KOPT-K1 (cell line): ENCODE measurements at regions not wholly inside any gene's neighbourhood (a gene's known extent, or its start where the extent isn't known, plus 50 kb on each side); places are given as distances from the start of the nearest gene placed in this dataset.
"Not testable (repeated sequence)": the region's sequence is repeated elsewhere in the genome, so short reads cannot be mapped to it uniquely, and the experiment has no call there.

Source experiments
- H3K27ac ChIP-seq: fragments of 200-600 bp; sonication (generic); 2 replicates; pipeline ENCODE4 v1.5.1; 2016; ENCODE audit warnings: antibody characterized with exemption, mild to moderate bottlenecking, low read depth, low read length; ENCODE audit not compliant: poor library complexity, severe bottlenecking
- H3K36me3 ChIP-seq: fragments of 200-600 bp; sonication (generic); 2 replicates; pipeline ENCODE4 v1.5.1; 2017; ENCODE audit warnings: antibody characterized with exemption, mild to moderate bottlenecking, low read length, moderate library complexity; ENCODE audit not compliant: insufficient read depth
- H3K9me3 ChIP-seq: fragments of 200-600 bp; sonication (generic); 2 replicates; pipeline ENCODE4 v1.5.1; 2017; ENCODE audit warnings: antibody characterized with exemption, low read length, mild to moderate bottlenecking; ENCODE audit not compliant: insufficient read depth, poor library complexity, severe bottlenecking

DNA sequence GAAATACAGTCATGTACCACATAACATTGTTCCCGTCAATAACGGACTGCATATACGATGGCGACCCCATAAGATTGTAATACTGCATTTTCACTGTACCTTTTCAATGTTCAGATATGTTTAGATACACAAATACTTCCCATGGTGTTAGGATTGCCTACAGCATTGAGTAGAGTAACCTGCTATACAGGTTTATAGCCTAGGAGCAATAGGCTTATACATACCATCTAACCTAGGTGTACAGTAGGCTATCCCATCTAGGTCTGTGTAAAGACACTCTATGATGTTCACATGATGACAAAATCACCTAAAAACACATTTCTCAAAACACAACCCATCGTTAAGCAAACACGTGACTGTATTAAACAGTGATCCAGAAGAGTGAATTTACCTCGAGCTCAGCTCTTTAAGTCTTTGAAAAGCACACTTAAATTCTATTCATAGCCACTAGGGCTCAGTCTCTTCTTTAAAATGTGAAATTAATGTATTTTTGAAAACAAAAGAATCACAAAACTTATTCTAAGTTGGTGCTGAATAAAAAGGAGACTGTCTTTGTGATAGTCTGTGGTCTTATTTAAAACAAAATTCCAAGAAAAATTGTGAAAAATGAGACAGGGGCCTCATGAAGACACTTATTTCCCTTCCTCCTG lies 239.1 kb upstream of the ARID2 start:
- no peak overlapping the region for H3K27ac ChIP-seq
- H3K9me3 ChIP-seq = no peaks in the 10 kb centered on the region
- no peaks in the 10 kb centered on the region for H3K36me3 ChIP-seq

DNA sequence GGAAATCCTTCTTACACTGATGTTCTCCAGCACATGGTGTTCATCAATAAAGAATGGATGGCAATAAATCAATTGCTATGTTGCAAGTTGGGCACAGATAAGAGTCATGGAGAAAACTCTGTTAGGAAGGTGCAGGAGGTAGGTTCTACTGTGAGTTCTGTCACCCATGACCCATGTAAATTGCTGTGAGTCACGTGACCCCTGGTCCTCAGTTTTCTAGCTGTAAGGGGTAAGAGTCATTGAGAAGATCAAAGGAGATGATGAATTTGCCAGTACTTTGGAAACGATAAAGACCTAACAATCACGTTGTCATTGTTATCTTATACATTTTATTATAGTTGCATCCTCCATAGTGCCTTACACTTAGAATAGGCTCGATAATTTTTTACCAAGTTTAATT lies 235.2 kb upstream of the ARID2 start:
- no peaks in the 10 kb centered on the region for H3K36me3 ChIP-seq
- H3K9me3 ChIP-seq = no peaks in the 10 kb centered on the region
- H3K27ac ChIP-seq = no peak overlapping the region

GRCh38 chr12:45498645-45499044 lies 230.9 kb upstream of the ARID2 start:
- Histone ChIP-seq H3K36me3 (no peaks in the 10 kb centered on the region), H3K9me3 (no peaks in the 10 kb centered on the region), H3K27ac (no peak overlapping the region)

GRCh38 chr12:45502481-45503128 lies 226.9 kb upstream of the ARID2 start:
- no peaks in the 10 kb centered on the region for H3K36me3 ChIP-seq
- no peaks in the 10 kb centered on the region for H3K9me3 ChIP-seq
- no peak overlapping the region for H3K27ac ChIP-seq

GRCh38 chr12:45503899-45504298 lies 225.6 kb upstream of the ARID2 start:
- no peaks in the 10 kb centered on the region for H3K9me3 ChIP-seq
- H3K36me3 ChIP-seq = no peaks in the 10 kb centered on the region
- H3K27ac ChIP-seq = no peak overlapping the region

DNA sequence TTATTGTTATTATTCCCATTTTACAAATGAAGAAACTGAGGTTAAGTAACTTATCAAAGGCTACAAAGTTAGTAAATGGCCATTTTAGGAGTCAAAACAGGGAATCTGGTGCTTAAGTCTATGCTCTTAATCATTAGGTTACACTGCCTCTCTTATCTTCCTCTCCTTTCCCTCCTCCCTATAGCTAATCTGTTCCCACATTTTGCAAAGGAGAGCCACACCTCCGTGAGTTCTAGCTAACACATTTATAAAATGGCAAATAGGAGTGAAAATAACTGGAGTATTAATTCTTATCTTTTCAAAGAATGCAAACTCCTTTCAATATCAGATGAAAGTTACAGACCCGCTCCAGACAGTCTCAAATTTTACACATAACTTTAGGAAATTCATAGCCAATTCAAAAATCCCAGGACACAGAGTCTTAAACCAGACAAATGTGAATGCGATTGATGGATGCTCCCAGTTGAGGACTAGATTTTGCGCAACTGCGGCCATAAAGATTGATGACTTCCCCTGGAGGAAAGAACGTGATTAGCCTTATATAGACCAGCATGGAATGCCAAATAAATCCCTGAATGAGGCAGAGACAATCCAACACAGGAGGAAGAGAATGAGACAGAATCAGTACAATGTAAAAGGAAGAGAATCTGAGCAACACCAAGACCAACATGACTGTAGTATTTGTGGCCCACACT lies 225.0 kb upstream of the ARID2 start:
- no peak overlapping the region for H3K27ac ChIP-seq
- H3K9me3 ChIP-seq = no peaks in the 10 kb centered on the region
- no peaks in the 10 kb centered on the region for H3K36me3 ChIP-seq

DNA sequence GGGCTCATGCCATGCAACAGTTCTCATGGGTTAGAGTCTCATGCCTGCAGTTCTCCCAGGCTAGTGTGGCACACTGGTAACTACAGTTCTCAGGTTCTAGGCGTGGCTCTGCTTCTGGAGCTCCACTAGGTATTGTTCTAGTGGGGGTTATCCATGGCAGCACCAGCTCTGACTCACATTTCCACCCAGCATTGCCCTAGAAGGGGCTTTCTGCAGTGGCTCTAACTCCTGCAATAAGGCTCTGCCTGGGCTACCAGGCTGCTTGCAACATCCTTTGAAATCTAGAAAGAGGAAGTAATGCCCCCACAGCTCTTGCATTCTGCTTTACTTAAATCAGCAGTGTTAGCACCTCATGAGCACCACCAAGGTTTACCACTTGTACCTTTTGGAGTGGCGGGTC lies 220.3 kb upstream of the ARID2 start:
- H3K9me3 ChIP-seq = peaks cover 29% of the 10 kb centered on the region
- H3K36me3 ChIP-seq = no peaks in the 10 kb centered on the region
- no peak overlapping the region for H3K27ac ChIP-seq

- Histone ChIP-seq H3K9me3 (peaks cover 29% of the 10 kb centered on the region), H3K27ac (no peak overlapping the region), H3K36me3 (no peaks in the 10 kb centered on the region)
These were observed 219.9 kb upstream of the ARID2 start for GRCh38 chr12:45509621-45510020.

DNA sequence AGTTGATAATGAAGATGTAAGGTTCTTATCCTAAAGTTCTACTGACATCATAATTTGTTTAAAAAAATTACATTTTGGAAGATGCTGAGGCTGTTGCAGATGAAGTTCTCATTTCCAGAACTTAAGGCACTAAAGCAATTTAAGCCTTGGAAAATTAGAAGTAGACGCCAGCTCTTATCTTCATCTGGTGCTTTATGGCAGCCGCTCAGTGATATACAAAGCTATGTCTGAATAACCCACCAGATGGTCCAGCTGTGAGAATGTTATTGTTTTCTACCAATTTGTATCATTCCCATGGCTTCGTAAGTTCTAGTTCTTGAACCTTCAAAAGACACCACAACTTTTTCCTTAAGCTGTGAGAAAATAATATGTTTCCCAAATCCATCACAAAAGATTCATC lies 212.1 kb upstream of the ARID2 start:
- H3K9me3 ChIP-seq = peaks cover 4% of the 10 kb centered on the region
- no peaks in the 10 kb centered on the region for H3K36me3 ChIP-seq
- H3K27ac ChIP-seq = no peak overlapping the region

- Histone ChIP-seq H3K27ac (no peak overlapping the region), H3K36me3 (no peaks in the 10 kb centered on the region), H3K9me3 (no peaks in the 10 kb centered on the region)
These were observed 210.9 kb upstream of the ARID2 start for GRCh38 chr12:45518291-45519235.

GRCh38 chr12:45522227-45522626 lies 207.3 kb upstream of the ARID2 start:
- peaks cover 13% of the 10 kb centered on the region for H3K9me3 ChIP-seq
- no peak overlapping the region for H3K27ac ChIP-seq
- H3K36me3 ChIP-seq = no peaks in the 10 kb centered on the region

DNA sequence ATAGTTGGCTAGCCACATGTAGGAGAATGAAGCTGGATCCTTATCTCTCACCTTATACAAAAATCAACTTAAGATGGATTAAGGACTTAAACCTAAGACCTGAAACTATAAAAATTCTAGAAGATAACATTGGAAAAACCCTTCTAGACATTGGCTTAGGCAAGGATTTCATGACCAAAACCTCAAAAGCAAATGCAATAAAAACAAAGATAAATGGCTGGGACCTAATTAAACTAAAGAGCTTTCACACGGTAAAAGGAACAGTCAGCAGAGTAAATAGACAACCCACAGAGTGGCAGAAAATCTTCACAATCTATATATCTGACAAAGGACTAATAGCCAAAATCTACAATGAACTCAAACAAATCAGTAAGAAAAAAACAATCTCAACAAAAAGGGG lies 202.7 kb upstream of the ARID2 start:
- not testable (repeated sequence) for H3K27ac ChIP-seq, H3K36me3 ChIP-seq
- peaks cover 30% of the 10 kb centered on the region for H3K9me3 ChIP-seq

- Histone ChIP-seq H3K27ac (no peak overlapping the region), H3K9me3 (peaks cover 17% of the 10 kb centered on the region), H3K36me3 (no peaks in the 10 kb centered on the region)
These were observed 197.4 kb upstream of the ARID2 start for GRCh38 chr12:45532113-45532512.

DNA sequence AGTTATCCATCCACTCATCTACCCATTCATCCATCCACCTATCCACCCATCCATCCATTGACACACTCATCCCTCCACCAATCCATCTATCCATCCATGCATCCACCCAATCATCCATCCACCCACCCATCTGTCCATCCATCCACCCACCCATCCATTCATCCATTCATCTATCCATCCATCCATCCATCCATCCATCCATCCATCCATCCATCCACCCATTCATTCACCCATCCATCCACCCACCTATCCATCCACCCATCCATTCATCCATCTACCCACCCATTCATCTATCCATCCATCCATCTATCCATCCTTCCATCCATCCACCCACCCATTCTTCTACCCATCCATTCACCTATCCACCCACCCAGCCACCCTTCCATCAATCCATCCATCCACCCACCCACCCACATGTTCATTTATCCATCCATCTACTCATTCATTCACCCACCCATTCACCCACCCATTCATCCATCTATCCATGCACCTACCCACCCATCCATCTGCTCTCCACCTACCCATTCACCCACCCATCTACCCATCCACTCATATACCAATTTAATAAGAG lies 193.8 kb upstream of the ARID2 start:
- Histone ChIP-seq H3K36me3 (no peaks in the 10 kb centered on the region), H3K9me3 (no peaks in the 10 kb centered on the region), H3K27ac (no peak overlapping the region)

- Histone ChIP-seq H3K27ac (no peak overlapping the region), H3K36me3 (no peaks in the 10 kb centered on the region), H3K9me3 (no peaks in the 10 kb centered on the region)
These were observed 193.2 kb upstream of the ARID2 start for GRCh38 chr12:45536284-45536683.
